HCT116 (cell line): ENCODE measurements at regions not wholly inside any gene's neighbourhood (a gene's known extent, or its start where the extent isn't known, plus 50 kb on each side); places are given as distances from the start of the nearest gene placed in this dataset.

Experiments used
- ATAC-seq: fragments of 200-7000 bp; cut with Tn5 transposase; 2 replicates; pipeline ENCODE4 v1.9.1; 2020; ENCODE audit warnings: mild to moderate bottlenecking, moderate library complexity
- BruUV-seq: library from RNA; stranded (reverse); fragments of 400-500 nt; replicated peaks from 2 replicates; lab custom pipeline; 2021; lab: Mats Ljungman, UMichigan
- CTCF ChIA-PET: fragments of 300-600 bp; sonication (Branson Sonifier 250); formaldehyde crosslinking; loops from one replicate; lab custom pipeline; 2021; ENCODE audit warnings: antibody characterized with exemption; lab: Charles Lee
- POLR2A ChIA-PET: fragments of 300-600, 350-600 bp; sonication (Branson Sonifier 250); formaldehyde crosslinking; loops from one replicate; lab custom pipeline; 2021; ENCODE audit warnings: antibody characterized with exemption; lab: Charles Lee
- RAD21 ChIA-PET, 2 experiments: fragments of 300-600 bp; sonication (Branson Sonifier 250); formaldehyde crosslinking; loops; one replicate each; lab custom pipeline; 2023; ENCODE audit warnings: low total read pairs in 2 of 2; ENCODE audit not compliant: uncharacterized antibody in 2 of 2, unreplicated experiment in 2 of 2, low non-redundant PET in 1 of 2; lab: Charles Lee
- DNase-seq: peaks from one replicate; pipeline ENCODE4 v3.0.0-alpha.2; 2010; ENCODE audit warnings: low read depth, low spot score
- H2AFZ ChIP-seq: fragments of 200-600 bp; shearing (Covaris generic), sonication (generic); 2 replicates; pipeline ENCODE4 v1.6.1; 2017; ENCODE audit warnings: low read depth, mixed run types, mixed read lengths, antibody characterized with exemption, low read length; ENCODE audit not compliant: poor library complexity, severe bottlenecking
- H3K27ac ChIP-seq: 2 replicates; pipeline ENCODE4 v1.5.1; 2012; ENCODE audit warnings: low read depth, low read length
- H3K27me3 ChIP-seq: fragments of 200-600 bp; sonication (generic); 2 replicates; pipeline ENCODE4 v1.6.1; 2016; ENCODE audit warnings: mixed run types, low read length, mixed read lengths; ENCODE audit not compliant: insufficient read depth
- H3K36me3 ChIP-seq, 2 experiments: fragments of 200-500 bp in 1 of 2; fragments of 200-600 bp in 1 of 2; sonication (Bioruptor generic) in 1 of 2; sonication (generic) in 1 of 2; 2 replicates each; pipeline versions ENCODE4 v1.5.1 to v1.6.1; 2014 to 2016; ENCODE audit warnings: low read length in 2 of 2, inconsistent platforms in 1 of 2, mixed read lengths in 1 of 2, mixed run types in 1 of 2; ENCODE audit not compliant: insufficient read depth in 2 of 2, control insufficient read depth in 1 of 2
- H3K4me1 ChIP-seq, 2 experiments: fragments of 200-600 bp in 1 of 2; sonication (generic) in 1 of 2; 2 replicates each; pipeline versions ENCODE4 v1.5.1 to v1.6.1; 2012 to 2017; ENCODE audit warnings: low read length in 2 of 2, inconsistent platforms in 1 of 2, mild to moderate bottlenecking in 1 of 2, mixed read lengths in 1 of 2, mixed run types in 1 of 2, moderate library complexity in 1 of 2; ENCODE audit not compliant: insufficient read depth in 2 of 2, control insufficient read depth in 1 of 2
- H3K4me2 ChIP-seq: fragments of 200-600 bp; sonication (generic); 2 replicates; pipeline ENCODE4 v1.6.1; 2017; ENCODE audit warnings: mixed run types, low read length, mixed read lengths
- H3K4me3 ChIP-seq, 2 experiments: fragments of 200-600 bp in 1 of 2; sonication (generic) in 1 of 2; replicated peaks in 1 of 2; 2 replicates each; pipeline ENCODE4 v1.5.1; 2011 to 2016; ENCODE audit warnings: low read length in 2 of 2, control low read depth in 1 of 2, low read depth in 1 of 2, mild to moderate bottlenecking in 1 of 2, mixed read lengths in 1 of 2, mixed run types in 1 of 2
- H3K79me2 ChIP-seq: fragments of 200-600 bp; sonication (generic); 2 replicates; pipeline ENCODE4 v1.6.1; 2017; ENCODE audit warnings: mild to moderate bottlenecking, mixed run types, low read length, moderate library complexity, mixed read lengths; ENCODE audit not compliant: insufficient read depth
- H3K9ac ChIP-seq: fragments of 200-600 bp; sonication (generic); 2 replicates; pipeline ENCODE4 v1.6.1; 2016; ENCODE audit warnings: low read length, mixed read lengths
- H3K9me2 ChIP-seq: fragments of 200-600 bp; sonication (generic), shearing (Covaris generic); 2 replicates; pipeline ENCODE4 v1.6.1; 2017; ENCODE audit warnings: mixed run types, mild to moderate bottlenecking, moderate library complexity; ENCODE audit not compliant: insufficient read depth
- H3K9me3 ChIP-seq, 2 experiments: fragments of 200-500 bp in 1 of 2; fragments of 200-600 bp in 1 of 2; sonication (Bioruptor generic) in 1 of 2; sonication (generic) in 1 of 2; 2 replicates each; pipeline ENCODE4 v1.6.1; 2014 to 2017; ENCODE audit warnings: low read length in 2 of 2, mixed read lengths in 2 of 2, inconsistent platforms in 1 of 2, low read depth in 1 of 2, mild to moderate bottlenecking in 1 of 2, mixed run types in 1 of 2, moderate library complexity in 1 of 2; ENCODE audit not compliant: control insufficient read depth in 1 of 2, insufficient read depth in 1 of 2
- H4K20me1 ChIP-seq: fragments of 200-600 bp; sonication (generic), shearing (Covaris generic); 2 replicates; pipeline ENCODE4 v1.6.1; 2017; ENCODE audit warnings: mixed run types, mild to moderate bottlenecking, moderate library complexity; ENCODE audit not compliant: insufficient read depth
- ATF3 ChIP-seq: IDR thresholded peaks from 2 replicates; pipeline ENCODE4 v1.6.1; 2012
- CTCF ChIP-seq, 3 experiments: fragments of 200-600 bp in 1 of 3; sonication (generic) in 1 of 3; IDR thresholded peaks in 2 of 3; conservative IDR thresholded peaks in 1 of 3; 2 replicates each; pipeline ENCODE4 v1.5.1; 2012 to 2017; ENCODE audit warnings: low read depth in 2 of 3, low read length in 2 of 3, antibody characterized with exemption in 1 of 3, borderline replicate concordance in 1 of 3, control low read depth in 1 of 3, mild to moderate bottlenecking in 1 of 3, mixed read lengths in 1 of 3, mixed run types in 1 of 3, moderate library complexity in 1 of 3; ENCODE audit not compliant: insufficient read depth in 1 of 3
- EGR1 ChIP-seq: IDR thresholded peaks from 2 replicates; pipeline ENCODE4 v1.6.1; 2012; ENCODE audit warnings: low read depth
- ELF1 ChIP-seq: IDR thresholded peaks from 2 replicates; pipeline ENCODE4 v1.6.1; 2012; ENCODE audit warnings: low read depth, borderline replicate concordance
- EZH2 ChIP-seq: fragments of 200-600 bp; sonication (generic); IDR thresholded peaks from 2 replicates; pipeline ENCODE4 v1.6.1; 2017; ENCODE audit warnings: antibody characterized with exemption, mixed run types
- EZH2phosphoT487 ChIP-seq: fragments of 200-600 bp; IDR thresholded peaks from 2 replicates; pipeline ENCODE4 v1.6.1; 2018; ENCODE audit warnings: antibody characterized with exemption, borderline replicate concordance
- JUND ChIP-seq: IDR thresholded peaks from 2 replicates; pipeline ENCODE4 v1.6.1; 2012
- MAX ChIP-seq: IDR thresholded peaks from 2 replicates; pipeline ENCODE4 v1.6.1; 2012
- POLR2A ChIP-seq: IDR thresholded peaks from 2 replicates; pipeline ENCODE4 v1.7.0; 2011; ENCODE audit warnings: borderline replicate concordance; ENCODE audit not compliant: insufficient read depth, insufficient read length; ENCODE audit errors: extremely low read depth
- POLR2AphosphoS5 ChIP-seq: IDR thresholded peaks from 2 replicates; pipeline ENCODE4 v1.6.1; 2011; ENCODE audit warnings: mild to moderate bottlenecking, low read depth, low read length, moderate library complexity
- RAD21 ChIP-seq: IDR thresholded peaks from 2 replicates; pipeline ENCODE4 v1.6.1; 2012; ENCODE audit warnings: low read depth, mild to moderate bottlenecking
- TCF7L2 ChIP-seq: IDR thresholded peaks from 2 replicates; pipeline ENCODE4 v1.7.0; 2011; ENCODE audit warnings: borderline replicate concordance, inconsistent platforms; ENCODE audit not compliant: insufficient read depth, insufficient read length; ENCODE audit errors: extremely low read depth
- ZBTB33 ChIP-seq: IDR thresholded peaks from 2 replicates; pipeline ENCODE4 v1.6.1; 2011; ENCODE audit warnings: mild to moderate bottlenecking, low read length, moderate library complexity; ENCODE audit not compliant: insufficient replicate concordance; ENCODE audit errors: extremely low read depth
- intact Hi-C: fragments of 100-400 bp; cut with micrococcal nuclease; formaldehyde crosslinking; loops from 2 replicates; pipeline ENCODE4 v1.10.0; 2022

GRCh38 chr7:118350260-118350659, 125.8 kb downstream of the ANKRD7 start:
- Histone ChIP-seq H3K79me2 (no peaks in the 10 kb centered on the region), H3K4me3 (no peak overlapping the region), H3K4me1 (no peaks in the 10 kb centered on the region), H3K9me2 (no peaks in the 10 kb centered on the region), H3K27ac (no peak overlapping the region), H4K20me1 (no peaks in the 10 kb centered on the region), H3K4me2 (no peak overlapping the region), H3K36me3 (no peaks in the 10 kb centered on the region), H3K9me3 (no peaks in the 10 kb centered on the region), H3K27me3 (no peaks in the 10 kb centered on the region), H3K9ac (no peak overlapping the region), H2AFZ (peak overlapping the region; percentile 24)
- ChIA-PET RAD21 (no interaction called here), POLR2A (no interaction called here), CTCF (no interaction called here)
- no peak for ATAC-seq
- no peak for TF ChIP-seq JUND
- no peak for TF ChIP-seq EZH2phosphoT487
- TF ChIP-seq EGR1: no peak
- no peak for TF ChIP-seq ATF3
- no peak for TF ChIP-seq TCF7L2
- no peak for TF ChIP-seq CTCF (IDR thresholded peaks at IDR 0.05 in 2 of 3, conservative IDR thresholded peaks at IDR 0.05 in 1 of 3; ENCODE audit: borderline replicate concordance in 1 of 3, insufficient read depth in 1 of 3, low read depth in 2 of 3, low read length in 2 of 3)
- no peak for TF ChIP-seq POLR2A
- no peak for TF ChIP-seq MAX
- TF ChIP-seq POLR2AphosphoS5: no peak
- no peak for TF ChIP-seq EZH2
- no peak for TF ChIP-seq ZBTB33
- TF ChIP-seq ELF1: no peak
- no peak for TF ChIP-seq RAD21
- no peak for DNase-seq
- intact Hi-C loops: loop anchor here (5.0 to 10.0 kb wide), 2 partner anchors 847 to 1935 kb away; no protein-coding TSS in a partner anchor
- no TSS peak for BruUV-seq
